ENCODE measurements at regions not wholly inside any gene's neighbourhood (a gene's known extent, or its start where the extent isn't known, plus 50 kb on each side); places are given as distances from the start of the nearest gene placed in this dataset.

DNA sequence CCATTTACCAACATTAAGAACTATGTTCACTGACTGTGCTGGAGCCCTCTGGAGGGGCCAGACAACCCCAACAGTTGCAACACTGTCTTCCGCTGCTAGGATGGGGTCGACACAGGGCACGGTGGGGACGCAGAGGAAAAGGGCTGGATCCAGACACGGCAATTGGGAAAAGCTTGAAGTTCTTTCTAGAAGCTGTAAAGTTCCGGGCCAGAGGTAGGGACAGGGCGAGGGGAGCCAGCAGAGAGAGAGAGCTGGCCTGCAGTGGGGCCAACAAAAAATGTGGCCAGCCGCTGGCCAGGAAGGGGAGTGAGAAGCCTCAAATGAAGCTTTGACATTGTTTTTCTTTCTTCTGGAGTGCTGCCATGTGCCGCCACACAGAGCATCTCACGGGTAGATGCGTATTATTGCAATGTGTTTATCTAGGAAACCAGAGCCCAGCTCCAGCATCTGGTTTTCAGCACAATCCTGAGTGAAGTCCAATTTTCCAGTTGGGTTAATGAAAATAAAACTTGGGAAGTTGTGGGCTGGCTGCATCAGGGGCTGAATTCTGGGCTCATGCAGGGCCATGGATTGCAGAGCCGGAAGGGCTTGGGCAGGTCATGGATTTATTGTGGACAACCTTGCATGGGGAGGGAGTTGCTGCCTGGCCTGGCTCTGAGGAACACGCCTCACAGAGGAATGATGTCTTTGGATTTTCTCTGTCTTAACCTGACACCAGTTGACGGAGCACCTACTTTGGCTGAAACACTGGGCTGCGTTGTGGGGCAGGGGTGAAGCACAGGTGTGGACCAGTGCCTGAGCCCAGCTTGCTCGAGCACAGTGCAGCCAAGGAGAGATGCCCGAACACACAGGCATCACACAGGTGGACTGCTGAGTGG lies 67.6 kb upstream of the AMPD3 start:
- DNase-seq (ENCODE audit: low spot score) = no peak

- no peak for DNase-seq (ENCODE audit: low spot score)
These were observed 67.0 kb upstream of the AMPD3 start for GRCh38 chr11:10388101-10388500.

DNA sequence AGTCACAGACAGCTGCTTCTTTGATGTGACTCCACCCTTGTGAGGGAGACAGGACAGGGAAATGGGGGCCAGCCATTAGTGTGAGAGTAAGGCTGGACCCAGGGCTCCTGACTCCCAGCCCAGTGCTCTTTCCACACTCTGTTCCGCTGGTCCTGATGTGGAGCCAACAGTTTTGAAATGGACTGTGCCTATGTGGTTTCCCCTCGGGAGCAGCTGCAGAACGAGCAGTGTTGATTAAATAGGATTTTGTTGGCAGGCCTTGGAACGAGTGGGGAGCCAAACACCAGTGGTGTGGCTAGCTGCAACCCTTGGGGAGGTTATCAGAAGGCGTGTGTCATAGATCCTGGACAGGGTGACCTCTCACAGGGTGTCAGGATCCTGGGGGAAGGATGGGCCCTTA lies 66.5 kb upstream of the AMPD3 start:
- no peak for DNase-seq (ENCODE audit: low spot score)

DNA sequence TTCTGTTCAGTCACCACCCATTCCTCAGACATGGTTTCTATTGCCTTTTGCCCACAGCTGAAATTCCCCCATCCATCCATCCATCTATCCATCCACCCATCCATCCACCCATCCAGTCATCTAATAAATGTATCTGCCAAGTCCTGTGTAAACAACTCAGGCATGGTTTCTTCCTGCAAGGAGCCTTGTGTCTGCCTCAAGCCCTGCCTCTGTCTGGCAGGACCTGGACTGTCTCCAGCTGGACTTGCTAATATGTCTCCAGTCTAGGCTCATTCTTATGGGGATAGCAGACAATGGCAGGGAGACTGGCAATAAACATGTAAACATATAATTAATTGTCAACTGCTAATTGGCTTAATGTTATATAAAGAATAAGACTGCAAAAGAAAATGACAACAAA lies 64.7 kb upstream of the AMPD3 start:
- no peak for DNase-seq (ENCODE audit: low spot score)

DNA sequence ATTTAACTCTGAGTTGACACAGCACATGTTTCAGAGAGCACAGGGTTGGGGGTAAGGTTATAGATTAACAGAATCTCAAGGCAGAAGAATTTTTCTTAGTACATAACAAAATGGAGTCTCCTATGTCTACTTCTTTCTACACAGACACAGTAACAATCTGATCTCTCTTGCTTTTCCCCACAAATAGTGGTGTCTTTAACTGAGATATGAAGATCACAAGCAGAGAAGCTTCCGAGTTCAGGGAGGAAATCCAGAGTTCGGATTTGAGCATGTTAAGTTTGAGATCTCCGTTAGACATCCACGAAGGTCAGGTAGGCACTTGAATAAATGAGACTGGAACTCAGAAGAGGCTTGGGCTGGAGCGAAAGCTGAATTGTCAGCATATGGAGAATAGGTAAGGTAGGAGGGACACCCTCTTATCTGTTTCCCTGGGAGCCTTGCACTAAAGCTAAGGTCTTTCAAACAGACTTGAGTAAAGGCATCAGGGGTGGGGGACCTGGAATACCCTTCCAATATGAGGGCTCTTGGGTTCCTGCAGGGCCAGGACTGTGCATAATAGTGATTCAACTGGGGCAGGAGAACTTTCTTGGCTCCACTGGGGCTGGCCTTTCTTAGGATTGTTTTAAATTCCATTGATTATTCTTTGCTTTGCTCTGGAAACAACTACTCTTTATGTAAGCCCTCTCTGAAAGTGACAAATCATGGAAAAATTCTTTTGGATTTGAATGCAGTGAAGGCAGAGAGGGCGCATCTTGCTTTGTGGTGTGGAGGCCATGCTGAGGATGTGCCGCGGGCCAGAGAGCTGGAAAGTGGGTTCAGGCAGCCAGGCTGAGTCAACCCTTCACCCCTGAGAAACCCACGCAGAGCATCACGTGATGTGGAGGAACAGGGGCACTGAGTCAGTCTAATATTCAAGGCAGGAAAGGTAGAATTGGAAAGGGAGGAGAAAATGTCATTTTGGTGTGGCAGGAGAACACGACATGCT lies 62.7 kb upstream of the AMPD3 start:
- DNase-seq (ENCODE audit: low spot score) = no peak

DNA sequence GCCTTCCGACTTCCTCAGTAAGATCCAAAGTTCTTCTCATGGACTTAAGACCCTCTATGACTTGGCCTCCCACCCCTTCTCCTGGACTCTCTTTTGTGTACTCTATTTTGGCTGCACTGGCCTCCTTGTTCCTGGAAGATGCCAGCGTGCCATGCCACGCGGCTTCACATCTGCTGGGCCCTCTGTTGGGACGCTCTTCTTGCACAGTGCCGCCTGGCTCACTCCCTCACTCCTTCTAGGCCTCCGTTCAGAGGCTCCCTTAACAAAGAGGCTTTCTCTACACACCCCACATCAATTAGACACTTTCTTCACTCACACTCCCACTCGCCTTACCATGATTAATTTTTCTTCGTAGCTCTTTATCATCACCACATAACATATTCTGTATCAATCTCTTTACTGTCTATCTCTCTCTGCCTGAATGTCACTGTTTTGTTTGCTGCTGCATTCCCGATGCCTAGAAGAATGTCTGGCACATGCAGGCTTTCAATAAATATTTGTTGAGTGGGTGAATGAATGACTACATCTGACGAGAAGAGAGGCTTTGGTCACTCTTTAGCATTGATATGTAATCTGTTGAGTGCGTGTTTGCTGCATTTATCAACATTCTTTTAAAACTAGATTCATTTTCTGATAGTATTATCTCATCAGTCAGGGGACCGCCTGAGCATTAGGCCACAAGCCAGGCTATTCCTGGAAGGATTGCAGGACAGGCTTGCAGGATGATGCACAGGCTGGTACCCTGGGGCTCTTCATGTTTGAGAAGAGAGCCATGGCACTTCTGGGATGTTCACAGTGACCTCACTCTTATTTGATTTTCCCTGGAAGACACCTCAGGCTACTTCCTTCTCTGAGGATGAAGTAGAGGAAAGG lies 60.6 kb upstream of the AMPD3 start:
- no peak for DNase-seq (ENCODE audit: low spot score)

GRCh38 chr11:10395166-10395897 lies 59.7 kb upstream of the AMPD3 start:
- no peak for DNase-seq (ENCODE audit: low spot score)

GRCh38 chr11:10396771-10397170 lies 58.3 kb upstream of the AMPD3 start:
- DNase-seq (ENCODE audit: low spot score) = no peak

- no peak for DNase-seq (ENCODE audit: low spot score)
These were observed 57.7 kb upstream of the AMPD3 start for GRCh38 chr11:10397226-10397987.

DNA sequence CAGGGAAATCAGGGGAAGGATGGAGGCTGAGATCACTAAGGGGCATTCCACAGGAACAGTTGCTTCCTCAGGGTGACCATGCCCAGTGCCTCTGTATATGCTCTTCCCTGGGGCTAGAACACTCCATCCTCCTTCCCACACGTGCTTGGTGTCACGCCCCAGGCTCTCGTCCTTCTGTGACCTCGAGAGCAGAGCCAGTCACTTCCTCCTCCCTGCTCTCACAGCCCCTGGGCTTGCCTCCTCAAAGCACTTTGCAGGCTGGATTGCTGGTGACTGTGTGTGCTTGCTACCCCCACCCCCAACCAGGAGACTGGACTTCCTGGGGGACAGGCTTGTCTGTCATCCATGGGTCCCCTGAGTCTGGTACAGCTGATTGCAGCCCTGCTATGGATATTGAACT lies 56.5 kb upstream of the AMPD3 start:
- no peak for DNase-seq (ENCODE audit: low spot score)

- DNase-seq (ENCODE audit: low spot score) = no peak
These were observed 54.2 kb upstream of the AMPD3 start for GRCh38 chr11:10400856-10401255.

DNA sequence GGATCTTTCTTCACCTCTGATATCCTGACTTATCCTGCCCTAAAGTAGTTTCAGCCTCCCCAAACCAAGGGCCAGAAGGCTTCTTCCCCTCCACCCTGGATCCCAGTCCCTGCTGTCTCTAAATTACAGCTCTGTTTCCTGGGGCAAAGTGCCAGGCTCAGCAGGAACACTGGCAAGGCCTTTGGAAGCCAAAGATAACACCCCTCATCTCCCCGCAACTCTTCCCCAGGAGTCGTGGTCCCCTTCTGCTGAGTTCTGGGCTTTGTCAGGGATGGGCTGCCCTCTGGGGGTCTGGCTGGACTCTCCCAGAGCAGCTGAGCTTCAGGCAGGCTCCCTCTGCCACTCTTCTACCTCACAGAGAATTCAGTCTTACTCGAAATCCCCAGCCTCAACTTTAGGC lies 53.8 kb upstream of the AMPD3 start:
- DNase-seq (ENCODE audit: low spot score) = no peak

GRCh38 chr11:10401696-10402392 lies 53.2 kb upstream of the AMPD3 start:
- DNase-seq (ENCODE audit: low spot score) = no peak

Data from germinal center (tissue), 1 donor.